H1 (cell line): ENCODE measurements at regions not wholly inside any gene's neighbourhood (a gene's known extent, or its start where the extent isn't known, plus 50 kb on each side); places are given as distances from the start of the nearest gene placed in this dataset.

Experiments used
- CTCF ChIA-PET: fragments of 300-600 bp; sonication (Branson Sonifier 250); formaldehyde crosslinking; loops from one replicate; lab custom pipeline; 2021; ENCODE audit not compliant: partially characterized antibody; lab: Charles Lee
- POLR2A ChIA-PET: fragments of 300-600 bp; sonication (Branson Sonifier 250); formaldehyde crosslinking; loops from one replicate; lab custom pipeline; 2021; ENCODE audit warnings: inconsistent platforms; ENCODE audit not compliant: partially characterized antibody; lab: Charles Lee
- DNase-seq, 2 experiments: peaks; one replicate each; pipeline versions ENCODE4 v3.0.0 to v3.0.0-alpha.2; 2010 to 2022; ENCODE audit warnings: low spot score in 2 of 2, low read depth in 1 of 2, mixed read lengths in 1 of 2
- FAIRE-seq: peaks from 2 replicates; lab custom pipeline; 2011; peaks lifted over from hg19 to GRCh38; lab: Jason Lieb, UNC
- H2AFZ ChIP-seq: 2 replicates; pipeline ENCODE4 v1.8.1; 2012; ENCODE audit warnings: low read length, inconsistent platforms
- H2AK5ac ChIP-seq: 2 replicates; pipeline ENCODE4 v1.6.1; 2013; ENCODE audit warnings: low read depth, low read length
- H2BK120ac ChIP-seq: replicated peaks from 2 replicates; pipeline ENCODE3; 2013; ENCODE audit warnings: low read depth, low read length, inconsistent platforms
- H2BK12ac ChIP-seq: 2 replicates; pipeline ENCODE4 v1.6.1; 2013; ENCODE audit warnings: low read depth, low read length
- H2BK15ac ChIP-seq: 2 replicates; pipeline ENCODE4 v1.6.1; 2013; ENCODE audit warnings: low read length
- H2BK20ac ChIP-seq: 2 replicates; pipeline ENCODE4 v1.6.1; 2013; ENCODE audit warnings: low read length
- H2BK5ac ChIP-seq: 2 replicates; pipeline ENCODE4 v1.6.1; 2013; ENCODE audit warnings: low read depth, low read length
- H3K14ac ChIP-seq: 2 replicates; pipeline ENCODE4 v1.6.1; 2013; ENCODE audit warnings: inconsistent platforms; ENCODE audit not compliant: insufficient read length
- H3K18ac ChIP-seq: 2 replicates; pipeline ENCODE4 v1.6.1; 2013; ENCODE audit warnings: low read length; ENCODE audit errors: extremely low read depth
- H3K23ac ChIP-seq: 2 replicates; pipeline ENCODE4 v1.6.1; 2013; ENCODE audit warnings: inconsistent platforms; ENCODE audit not compliant: insufficient read length
- H3K23me2 ChIP-seq: 2 replicates; pipeline ENCODE4 v1.6.1; 2013; ENCODE audit warnings: low read depth, low read length
- H3K27ac ChIP-seq: 2 replicates; pipeline ENCODE4 v1.6.1; 2011; ENCODE audit warnings: low read depth, low read length, inconsistent platforms
- H3K27me3 ChIP-seq, 4 experiments: replicated peaks in 1 of 4; 1 replicate in 1 of 4; 2 replicates in 3 of 4; pipeline versions ENCODE4 v1.6.1 to v1.8.1; 2011 to 2013; ENCODE audit warnings: low read length in 3 of 4, mild to moderate bottlenecking in 3 of 4, inconsistent platforms in 2 of 4, mixed read lengths in 2 of 4, moderate library complexity in 1 of 4; ENCODE audit not compliant: control insufficient read depth in 3 of 4, insufficient read depth in 3 of 4; ENCODE audit errors: extremely low read depth in 1 of 4
- H3K36me3 ChIP-seq, 4 experiments: 2 replicates each; pipeline versions ENCODE4 v1.6.1 to v1.8.1; 2011 to 2013; ENCODE audit warnings: mild to moderate bottlenecking in 4 of 4, low read length in 3 of 4, moderate library complexity in 2 of 4, control low read depth in 1 of 4, inconsistent platforms in 1 of 4; ENCODE audit not compliant: insufficient read depth in 4 of 4, control insufficient read depth in 2 of 4
- H3K4ac ChIP-seq: replicated peaks from 2 replicates; pipeline ENCODE3; 2013; ENCODE audit warnings: low read length, low read depth, mixed read lengths, inconsistent platforms; ENCODE audit not compliant: insufficient read length
- H3K4me1 ChIP-seq, 4 experiments: replicated peaks in 1 of 4; 1 replicate in 1 of 4; 2 replicates in 3 of 4; pipeline versions ENCODE4 v1.6.1 to v1.8.1; 2011 to 2013; ENCODE audit warnings: low read length in 3 of 4, inconsistent platforms in 2 of 4, mixed read lengths in 1 of 4; ENCODE audit not compliant: insufficient read depth in 4 of 4, control insufficient read depth in 3 of 4
- H3K4me2 ChIP-seq, 2 experiments: 2 replicates each; pipeline versions ENCODE4 v1.6.1 to v1.8.1; 2011 to 2013; ENCODE audit warnings: low read depth in 2 of 2, low read length in 2 of 2, control low read depth in 1 of 2, inconsistent platforms in 1 of 2, mild to moderate bottlenecking in 1 of 2; ENCODE audit not compliant: insufficient read depth in 1 of 2
- H3K4me3 ChIP-seq, 4 experiments: fragments of 200-600, 300-600 bp in 1 of 4; sonication (generic), shearing (Covaris generic), sonication (Bioruptor Twin) in 1 of 4; 2 replicates each; pipeline versions ENCODE4 v1.5.1 to v1.8.1; 2011 to 2016; ENCODE audit warnings: low read length in 4 of 4, low read depth in 3 of 4, control low read depth in 2 of 4, inconsistent platforms in 2 of 4, mild to moderate bottlenecking in 2 of 4, mixed read lengths in 1 of 4, moderate library complexity in 1 of 4; ENCODE audit not compliant: insufficient read depth in 2 of 4; ENCODE audit errors: extremely low read depth in 1 of 4
- H3K56ac ChIP-seq: replicated peaks from 2 replicates; pipeline ENCODE3; 2013; ENCODE audit warnings: low read depth, mild to moderate bottlenecking, mixed read lengths, low read length, inconsistent platforms; ENCODE audit not compliant: insufficient read length
- H3K79me1 ChIP-seq: 2 replicates; pipeline ENCODE4 v1.6.1; 2013; ENCODE audit warnings: low read depth, low read length, control low read depth
- H3K79me2 ChIP-seq, 2 experiments: 2 replicates each; pipeline versions ENCODE4 v1.6.1 to v1.8.1; 2012 to 2013; ENCODE audit warnings: low read length in 2 of 2, mild to moderate bottlenecking in 2 of 2, inconsistent platforms in 1 of 2; ENCODE audit not compliant: insufficient read depth in 2 of 2, control insufficient read depth in 1 of 2
- H3K9ac ChIP-seq, 4 experiments: replicated peaks in 1 of 4; 1 replicate in 1 of 4; 2 replicates in 3 of 4; pipeline versions ENCODE4 v1.6.1 to v1.8.1; 2011 to 2013; ENCODE audit warnings: low read depth in 3 of 4, low read length in 3 of 4, control low read depth in 2 of 4, mild to moderate bottlenecking in 2 of 4, moderate library complexity in 2 of 4, inconsistent platforms in 1 of 4; ENCODE audit errors: extremely low read depth in 1 of 4
- H3K9me3 ChIP-seq, 2 experiments: 2 replicates each; pipeline versions ENCODE4 v1.6.1 to v1.8.1; 2012 to 2013; ENCODE audit warnings: mild to moderate bottlenecking in 2 of 2, moderate library complexity in 2 of 2, control low read depth in 1 of 2, inconsistent platforms in 1 of 2, low read depth in 1 of 2, low read length in 1 of 2, mixed read lengths in 1 of 2; ENCODE audit not compliant: insufficient read depth in 2 of 2
- H4K20me1 ChIP-seq, 2 experiments: replicated peaks in 1 of 2; 2 replicates each; pipeline versions ENCODE3 to v1.8.1; 2011 to 2013; ENCODE audit warnings: inconsistent platforms in 2 of 2, low read length in 2 of 2, mild to moderate bottlenecking in 1 of 2; ENCODE audit not compliant: insufficient read depth in 2 of 2, control insufficient read depth in 1 of 2
- H4K5ac ChIP-seq: 2 replicates; pipeline ENCODE4 v1.6.1; 2013; ENCODE audit warnings: low read length, low read depth, mixed read lengths, inconsistent platforms; ENCODE audit not compliant: insufficient read length
- H4K8ac ChIP-seq: 2 replicates; pipeline ENCODE4 v1.8.0; 2013; ENCODE audit warnings: mild to moderate bottlenecking, moderate library complexity, low read length, inconsistent platforms; ENCODE audit not compliant: insufficient read depth; ENCODE audit errors: extremely low read depth
- H4K91ac ChIP-seq: replicated peaks from 2 replicates; pipeline ENCODE3; 2013; ENCODE audit warnings: low read length, mixed read lengths, inconsistent platforms; ENCODE audit not compliant: insufficient read length
- JUND ChIP-seq: IDR thresholded peaks from 2 replicates; pipeline ENCODE4 v1.6.1; 2011; ENCODE audit warnings: mild to moderate bottlenecking, improper control_type of control experiment, low read length
- MAFK ChIP-seq: IDR thresholded peaks from 2 replicates; pipeline ENCODE4 v1.6.1; 2012; ENCODE audit warnings: low read depth, mild to moderate bottlenecking, improper control_type of control experiment, low read length
- WGBS, 2 experiments: shearing (Covaris generic) in 1 of 2; methylation state at CpG; one replicate each; pipeline versions ENCODE4 v1.1.6 to v1.1.7; 2013 to 2015; ENCODE audit warnings: low lambda C conversion rate in 2 of 2, mixed read lengths in 2 of 2, inconsistent platforms in 1 of 2, low coverage in 1 of 2, missing lambda C conversion rate in 1 of 2; ENCODE audit not compliant: insufficient replicate concordance in 2 of 2, insufficient coverage in 1 of 2, insufficient read length in 1 of 2; ENCODE audit errors: extremely low coverage in 1 of 2, missing lambda C conversion rate in 1 of 2; 5-methylcytosine and 5-hydroxymethylcytosine counted together

DNA sequence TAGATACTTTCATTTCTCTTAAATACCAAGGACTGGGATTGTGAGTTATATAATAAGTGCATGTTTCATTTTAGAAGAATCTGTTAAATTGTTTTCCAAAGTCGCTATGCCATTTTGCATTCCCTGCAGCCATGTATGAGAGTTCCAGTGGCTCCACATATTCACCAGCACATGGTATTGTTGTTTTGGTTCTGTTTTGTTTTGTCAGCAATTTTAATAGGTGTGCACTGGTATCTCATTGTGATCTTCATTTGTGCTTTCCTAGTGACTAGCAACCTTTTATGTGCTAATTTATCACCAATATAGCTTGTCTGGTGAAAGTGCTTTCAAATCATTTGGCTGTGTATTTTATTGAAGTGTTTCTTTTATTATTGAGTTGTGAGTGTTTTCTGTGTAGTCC is 278.9 kb downstream of the ZNF516 start:
- H2BK12ac ChIP-seq, result no peak overlapping the region
- H4K5ac ChIP-seq, result no peak overlapping the region
- H3K4me1 ChIP-seq, result no peaks in the 10 kb centered on the region
- H3K56ac ChIP-seq, result no peak overlapping the region
- H4K20me1 ChIP-seq, result no peaks in the 10 kb centered on the region
- no peak overlapping the region for H3K4ac ChIP-seq
- H3K9me3 ChIP-seq, result 0 out of 4 replicates have a peak, but pooled peaks cover 0 to 3% of the 10 kb centered on the region in 2 experiments
- H3K23ac ChIP-seq, result no peak overlapping the region
- no peaks in the 10 kb centered on the region for H3K79me2 ChIP-seq
- H3K36me3 ChIP-seq, result no peaks in the 10 kb centered on the region
- H3K27ac ChIP-seq, result no peak overlapping the region
- TF ChIP-seq JUND (no peak), MAFK (peak; percentile 41; the same call in 1 of the 2 replicates)
- H2AK5ac ChIP-seq, result no peak overlapping the region
- H3K9ac ChIP-seq, result no peak overlapping the region
- no peaks in the 10 kb centered on the region for H3K79me1 ChIP-seq
- H3K4me3 ChIP-seq, result no peak overlapping the region
- 93% methylated on average over 1 of the region's 1 CpG; no CpG with 5 or more reads in 1 of the 2 experiments for WGBS, 2 experiments
- H2AFZ ChIP-seq, result no peak overlapping the region
- H3K18ac ChIP-seq, result no peak overlapping the region
- H3K23me2 ChIP-seq, result no peaks in the 10 kb centered on the region
- no peak overlapping the region for H2BK120ac ChIP-seq
- DNase-seq, result no peak
- POLR2A ChIA-PET, result no interaction called here
- H3K4me2 ChIP-seq, result no peak overlapping the region
- no peak overlapping the region for H2BK20ac ChIP-seq
- CTCF ChIA-PET, result no interaction called here
- no peak overlapping the region for H2BK15ac ChIP-seq
- no peaks in the 10 kb centered on the region for H3K27me3 ChIP-seq
- H4K8ac ChIP-seq, result no peak overlapping the region
- H3K14ac ChIP-seq, result no peak overlapping the region
- H4K91ac ChIP-seq, result no peak overlapping the region
- H2BK5ac ChIP-seq, result no peak overlapping the region
- FAIRE-seq, result no peak
